ENCODE measurements at regions not wholly inside any gene's neighbourhood (a gene's known extent, or its start where the extent isn't known, plus 50 kb on each side); places are given as distances from the start of the nearest gene placed in this dataset.
"Not testable (repeated sequence)": the region's sequence is repeated elsewhere in the genome, so short reads cannot be mapped to it uniquely, and the experiment has no call there.

GRCh38 chr6:145540741-145541140, 194.6 kb downstream of the EPM2A start:
- no peak for DNase-seq

- no peak for DNase-seq
Observed at GRCh38 chr6:145544041-145544440, 191.3 kb downstream of the EPM2A start.

- no peak for DNase-seq
Observed at GRCh38 chr6:145544514-145544913, 190.8 kb downstream of the EPM2A start.

GRCh38 chr6:145546265-145546664, 189.1 kb downstream of the EPM2A start:
- DNase-seq: no peak

GRCh38 chr6:145547594-145548335, 187.6 kb downstream of the EPM2A start:
- no peak for DNase-seq

GRCh38 chr6:145548933-145549648, 186.2 kb downstream of the EPM2A start:
- no peak for DNase-seq

- DNase-seq: no peak
Observed at GRCh38 chr6:145551164-145551563, 184.2 kb downstream of the EPM2A start.

- no peak for DNase-seq
Observed at GRCh38 chr6:145555084-145555483, 180.2 kb downstream of the EPM2A start.

- no peak for DNase-seq
Observed at GRCh38 chr6:145557474-145557873, 177.8 kb downstream of the EPM2A start.

- DNase-seq: no peak
Observed at GRCh38 chr6:145559836-145560235, 175.5 kb downstream of the EPM2A start.

GRCh38 chr6:145561095-145562072, 173.9 kb downstream of the EPM2A start:
- peak; percentile 30 for DNase-seq

- no peak for DNase-seq
Observed at GRCh38 chr6:145562771-145563615, 172.3 kb downstream of the EPM2A start.

- no peak for DNase-seq
Observed at GRCh38 chr6:145564553-145564952, 170.8 kb downstream of the EPM2A start.

- no peak for DNase-seq
Observed at GRCh38 chr6:145567684-145568252, 167.6 kb downstream of the EPM2A start.

- DNase-seq: no peak
Observed at GRCh38 chr6:145569140-145569539, 166.2 kb downstream of the EPM2A start.

GRCh38 chr6:145570336-145570735, 165.0 kb downstream of the EPM2A start:
- DNase-seq: not testable (repeated sequence)

- DNase-seq: not testable (repeated sequence)
Observed at GRCh38 chr6:145574269-145574668, 161.1 kb downstream of the EPM2A start.

Measured in retina (tissue), 1 donor.